HAP-1 (cell line): ENCODE measurements at regions not wholly inside any gene's neighbourhood (a gene's known extent, or its start where the extent isn't known, plus 50 kb on each side); places are given as distances from the start of the nearest gene placed in this dataset.
"Not testable (repeated sequence)": the region's sequence is repeated elsewhere in the genome, so short reads cannot be mapped to it uniquely, and the experiment has no call there.

Experiments
- DNase-seq, 2 experiments: peaks; one replicate each; pipeline ENCODE4 v3.0.0-alpha.2; 2016 to 2020; ENCODE audit warnings: low spot score in 2 of 2
- H3K27me3 ChIP-seq: fragments of 250-450 bp; sonication (Bioruptor Pico); 2 replicates; pipeline ENCODE4 v1.5.1; 2020; ENCODE audit warnings: low read depth, mild to moderate bottlenecking, moderate library complexity
- H3K36me3 ChIP-seq: fragments of 250-450 bp; sonication (Bioruptor Pico); replicated peaks from 2 replicates; pipeline ENCODE4 v1.5.1; 2020; ENCODE audit warnings: mild to moderate bottlenecking
- H3K4me1 ChIP-seq: fragments of 250-450 bp; sonication (Bioruptor Pico); 2 replicates; pipeline ENCODE4 v1.5.1; 2020; ENCODE audit warnings: mild to moderate bottlenecking
- H3K4me3 ChIP-seq: fragments of 250-450 bp; sonication (Bioruptor Pico); 2 replicates; pipeline ENCODE4 v1.5.1; 2020; ENCODE audit warnings: mild to moderate bottlenecking, moderate library complexity
- H3K9me3 ChIP-seq: fragments of 250-450 bp; sonication (Bioruptor Pico); 2 replicates; pipeline ENCODE4 v1.5.1; 2020; ENCODE audit warnings: mild to moderate bottlenecking, moderate library complexity
- in situ Hi-C: fragments of 300-500 bp; cut with MboI; formaldehyde crosslinking; loops from 3 replicates; pipeline ENCODE4 v1.14.3; 2020; ENCODE audit warnings: low sequenced_read_pairs, inconsistent platforms, mixed read lengths

- H3K36me3 ChIP-seq, H3K27me3 ChIP-seq, H3K9me3 ChIP-seq, H3K4me1 ChIP-seq, H3K4me3 ChIP-seq, DNase-seq, in situ Hi-C loops: not testable (repeated sequence)
These were observed 292.8 kb downstream of the FOXO1 start for GRCh38 chr13:40373608-40374007.

- no peaks in the 10 kb centered on the region for H3K36me3 ChIP-seq
- peaks cover 10% of the 10 kb centered on the region for H3K4me1 ChIP-seq
- no peak overlapping the region for H3K4me3 ChIP-seq
- in situ Hi-C loops: no loop called here
- no peak for DNase-seq
- H3K27me3 ChIP-seq: no peaks in the 10 kb centered on the region
- H3K9me3 ChIP-seq: no peaks in the 10 kb centered on the region
These were observed 290.8 kb downstream of the FOXO1 start for GRCh38 chr13:40375489-40376171.

- in situ Hi-C loops: no loop called here
- DNase-seq: no peak
- no peaks in the 10 kb centered on the region for H3K9me3 ChIP-seq
These were observed 290.1 kb downstream of the FOXO1 start for GRCh38 chr13:40376296-40376849.

GRCh38 chr13:40376867-40377535 is 289.4 kb downstream of the FOXO1 start:
- no peak for DNase-seq
- in situ Hi-C loops: no loop called here

More at GRCh38 chr13:40376296-40376849, 290.1 kb downstream of the FOXO1 start:
- Histone ChIP-seq H3K4me1 (peaks cover 10% of the 10 kb centered on the region), H3K27me3 (no peaks in the 10 kb centered on the region), H3K4me3 (no peak overlapping the region), H3K36me3 (no peaks in the 10 kb centered on the region)

GRCh38 chr13:40377783-40378182 is 288.7 kb downstream of the FOXO1 start:
- Histone ChIP-seq H3K27me3 (no peaks in the 10 kb centered on the region), H3K36me3 (no peaks in the 10 kb centered on the region), H3K9me3 (no peaks in the 10 kb centered on the region), H3K4me3 (no peak overlapping the region), H3K4me1 (peaks cover 10% of the 10 kb centered on the region)
- in situ Hi-C loops: no loop called here
- DNase-seq: no peak

More at GRCh38 chr13:40376867-40377535, 289.4 kb downstream of the FOXO1 start:
- H3K27me3 ChIP-seq: no peaks in the 10 kb centered on the region
- H3K4me1 ChIP-seq: peaks cover 10% of the 10 kb centered on the region
- H3K36me3 ChIP-seq: no peaks in the 10 kb centered on the region
- no peaks in the 10 kb centered on the region for H3K9me3 ChIP-seq
- no peak overlapping the region for H3K4me3 ChIP-seq

- Histone ChIP-seq H3K4me1 (peaks cover 10% of the 10 kb centered on the region), H3K4me3 (no peak overlapping the region), H3K36me3 (no peaks in the 10 kb centered on the region), H3K27me3 (no peaks in the 10 kb centered on the region), H3K9me3 (no peaks in the 10 kb centered on the region)
- DNase-seq: peak in 1 of 2 experiments; percentile 49
- in situ Hi-C loops: no loop called here
These were observed 287.2 kb downstream of the FOXO1 start for GRCh38 chr13:40379196-40379595.

GRCh38 chr13:40379794-40380578 is 286.5 kb downstream of the FOXO1 start:
- DNase-seq: no peak
- H3K9me3 ChIP-seq: no peaks in the 10 kb centered on the region
- no peaks in the 10 kb centered on the region for H3K36me3 ChIP-seq
- H3K4me1 ChIP-seq: peaks cover 10% of the 10 kb centered on the region
- in situ Hi-C loops: no loop called here
- H3K27me3 ChIP-seq: no peaks in the 10 kb centered on the region
- no peak overlapping the region for H3K4me3 ChIP-seq

GRCh38 chr13:40381935-40382764 is 284.3 kb downstream of the FOXO1 start:
- DNase-seq: no peak
- in situ Hi-C loops: no loop called here
- Histone ChIP-seq H3K4me3 (no peak overlapping the region), H3K9me3 (no peaks in the 10 kb centered on the region), H3K27me3 (no peaks in the 10 kb centered on the region), H3K4me1 (peaks cover 10% of the 10 kb centered on the region), H3K36me3 (no peaks in the 10 kb centered on the region)

GRCh38 chr13:40383132-40383531 is 283.3 kb downstream of the FOXO1 start:
- no peak for DNase-seq
- H3K4me1 ChIP-seq: peaks cover 10% of the 10 kb centered on the region
- H3K4me3 ChIP-seq: no peak overlapping the region
- H3K9me3 ChIP-seq: no peaks in the 10 kb centered on the region
- no peaks in the 10 kb centered on the region for H3K36me3 ChIP-seq
- in situ Hi-C loops: no loop called here
- H3K27me3 ChIP-seq: no peaks in the 10 kb centered on the region

GRCh38 chr13:40383885-40384284 is 282.6 kb downstream of the FOXO1 start:
- Histone ChIP-seq H3K4me3 (no peak overlapping the region), H3K9me3 (no peaks in the 10 kb centered on the region), H3K4me1 (peaks cover 6% of the 10 kb centered on the region), H3K36me3 (no peaks in the 10 kb centered on the region), H3K27me3 (no peaks in the 10 kb centered on the region)
- in situ Hi-C loops: no loop called here
- no peak for DNase-seq

- Histone ChIP-seq H3K36me3 (no peaks in the 10 kb centered on the region), H3K27me3 (no peaks in the 10 kb centered on the region), H3K9me3 (no peaks in the 10 kb centered on the region), H3K4me3 (no peak overlapping the region), H3K4me1 (peaks cover 3% of the 10 kb centered on the region)
- in situ Hi-C loops: no loop called here
- DNase-seq: no peak
These were observed 281.2 kb downstream of the FOXO1 start for GRCh38 chr13:40384976-40385857.

GRCh38 chr13:40385858-40386180 is 280.6 kb downstream of the FOXO1 start:
- in situ Hi-C loops: no loop called here
- H3K4me1 ChIP-seq: peaks cover 8% of the 10 kb centered on the region

More at GRCh38 chr13:40385858-40386180, 280.6 kb downstream of the FOXO1 start:
- no peaks in the 10 kb centered on the region for H3K9me3 ChIP-seq
- H3K27me3 ChIP-seq: no peaks in the 10 kb centered on the region
- DNase-seq: no peak
- H3K36me3 ChIP-seq: no peaks in the 10 kb centered on the region
- H3K4me3 ChIP-seq: no peak overlapping the region
